HS-5 (cell line): ENCODE measurements at regions not wholly inside any gene's neighbourhood (a gene's known extent, or its start where the extent isn't known, plus 50 kb on each side); places are given as distances from the start of the nearest gene placed in this dataset.
"Not testable (repeated sequence)": the region's sequence is repeated elsewhere in the genome, so short reads cannot be mapped to it uniquely, and the experiment has no call there.

ENCODE experiments used
- DNase-seq: peaks from one replicate; pipeline ENCODE4 v3.0.0-alpha.2; 2012; ENCODE audit warnings: low read depth

- DNase-seq: no peak
Observed at GRCh38 chr10:42883993-42884983, 101.7 kb downstream of the BMS1 start.

GRCh38 chr10:42885491-42886270, 103.1 kb downstream of the BMS1 start:
- DNase-seq: no peak

GRCh38 chr10:42887734-42888503, 105.3 kb downstream of the BMS1 start:
- no peak for DNase-seq

GRCh38 chr10:42888504-42889095, 106.0 kb downstream of the BMS1 start:
- no peak for DNase-seq

GRCh38 chr10:42896735-42897134, 114.1 kb downstream of the BMS1 start:
- no peak for DNase-seq

GRCh38 chr10:42898037-42898960, 115.7 kb downstream of the BMS1 start:
- no peak for DNase-seq

- no peak for DNase-seq
Observed at GRCh38 chr10:42899036-42899435, 116.4 kb downstream of the BMS1 start.

GRCh38 chr10:42900346-42900745, 117.8 kb downstream of the BMS1 start:
- DNase-seq: not testable (repeated sequence)

- DNase-seq: no peak
Observed at GRCh38 chr10:42911359-42911758, 128.8 kb downstream of the BMS1 start.

- DNase-seq: no peak
Observed at GRCh38 chr10:42916974-42917373, 134.4 kb downstream of the BMS1 start.

- DNase-seq: no peak
Observed at GRCh38 chr10:42917821-42918220, 135.2 kb downstream of the BMS1 start.

- DNase-seq: no peak
Observed at GRCh38 chr10:42921951-42922350, 139.4 kb downstream of the BMS1 start.

GRCh38 chr10:42924484-42924883, 141.9 kb downstream of the BMS1 start:
- DNase-seq: no peak

- DNase-seq: peak; percentile 5
Observed at GRCh38 chr10:42926843-42927242, 144.2 kb downstream of the BMS1 start.

GRCh38 chr10:42928064-42928463, 145.5 kb downstream of the BMS1 start:
- DNase-seq: no peak

- DNase-seq: no peak
Observed at GRCh38 chr10:42929236-42929635, 146.6 kb downstream of the BMS1 start.

GRCh38 chr10:42929993-42930392, 146.9 kb upstream of the RET start:
- DNase-seq: no peak

- no peak for DNase-seq
Observed at GRCh38 chr10:42930516-42931192, 146.2 kb upstream of the RET start.

- DNase-seq: no peak
Observed at GRCh38 chr10:42932116-42932515, 144.8 kb upstream of the RET start.
